Esophagus muscularis mucosa (tissue), 4 donors: ENCODE measurements at regions not wholly inside any gene's neighbourhood (a gene's known extent, or its start where the extent isn't known, plus 50 kb on each side); places are given as distances from the start of the nearest gene placed in this dataset.

Source experiments
- DNase-seq: peaks from one replicate; pipeline ENCODE4 v3.0.0-alpha.2; 2017; ENCODE audit errors: extremely low spot score
- H3K27ac ChIP-seq, 4 donors: fragments of 200-600 bp; sonication (generic); replicated peaks in 1 of 4; 1 replicate in 3 of 4; 2 replicates in 1 of 4; pipeline ENCODE4 v1.5.1; 2016 to 2019; ENCODE audit warnings: mild to moderate bottlenecking in 1 of 4
- H3K27me3 ChIP-seq, 4 donors: fragments of 200-600 bp; sonication (generic); one replicate each; pipeline versions ENCODE4 v1.5.1 to v1.6.0; 2016 to 2019
- H3K36me3 ChIP-seq, 4 donors: fragments of 200-600 bp; sonication (generic); one replicate each; pipeline ENCODE4 v1.5.1; 2016 to 2019
- H3K4me1 ChIP-seq, 4 donors: fragments of 200-600 bp; sonication (generic); one replicate each; pipeline ENCODE4 v1.5.1; 2016 to 2019
- H3K4me3 ChIP-seq, 4 donors: fragments of 200-600 bp; sonication (generic); 1 replicate in 2 of 4; 2 replicates in 2 of 4; pipeline ENCODE4 v1.5.1; 2016 to 2019; ENCODE audit warnings: mild to moderate bottlenecking in 4 of 4, moderate library complexity in 1 of 4
- H3K9me3 ChIP-seq, 4 donors: fragments of 200-600 bp; sonication (generic); 1 replicate in 3 of 4; 2 replicates in 1 of 4; pipeline ENCODE4 v1.5.1; 2016 to 2019
- EP300 ChIP-seq: sonication (generic); formaldehyde crosslinking; IDR thresholded peaks from one replicate; pipeline ENCODE4 v1.6.1; 2017; ENCODE audit warnings: antibody characterized with exemption
- POLR2A ChIP-seq: fragments of 450-650 bp; IDR thresholded peaks from one replicate; pipeline ENCODE4 v1.6.1; 2017; ENCODE audit warnings: antibody characterized with exemption, moderate library complexity, mild to moderate bottlenecking, low read depth
- POLR2AphosphoS5 ChIP-seq, 2 donors: sonication (generic); formaldehyde crosslinking; IDR thresholded peaks; one replicate each; pipeline ENCODE4 v1.6.1; 2017; ENCODE audit warnings: antibody characterized with exemption in 2 of 2
- WGBS: methylation state at CpG from one replicate; pipeline ENCODE4 v1.1.5; 2018; 5-methylcytosine and 5-hydroxymethylcytosine counted together
- intact Hi-C: fragments of 100-400 bp; cut with DNase I; formaldehyde crosslinking; loops from one replicate; pipeline ENCODE4 v1.15.1; 2023
- TF ChIP-seq, protein P1 (sequence below), 3 experiments: fragments of 200-600 bp in 2 of 3; fragments of 450-650 bp in 1 of 3; sonication (generic) in 2 of 3; IDR thresholded peaks; one replicate each; pipeline ENCODE4 v1.5.1; 2017 to 2019; ENCODE audit warnings: antibody characterized with exemption in 3 of 3, mild to moderate bottlenecking in 2 of 3, moderate library complexity in 1 of 3

GRCh38 chr6:55925292-55925691, 49.9 kb upstream of the BMP5 start:
- TF ChIP-seq POLR2A (no peak), POLR2AphosphoS5 (IDR thresholded peaks at IDR 0.05) (no peak), EP300 (no peak)
- TF ChIP-seq, protein P1, sequence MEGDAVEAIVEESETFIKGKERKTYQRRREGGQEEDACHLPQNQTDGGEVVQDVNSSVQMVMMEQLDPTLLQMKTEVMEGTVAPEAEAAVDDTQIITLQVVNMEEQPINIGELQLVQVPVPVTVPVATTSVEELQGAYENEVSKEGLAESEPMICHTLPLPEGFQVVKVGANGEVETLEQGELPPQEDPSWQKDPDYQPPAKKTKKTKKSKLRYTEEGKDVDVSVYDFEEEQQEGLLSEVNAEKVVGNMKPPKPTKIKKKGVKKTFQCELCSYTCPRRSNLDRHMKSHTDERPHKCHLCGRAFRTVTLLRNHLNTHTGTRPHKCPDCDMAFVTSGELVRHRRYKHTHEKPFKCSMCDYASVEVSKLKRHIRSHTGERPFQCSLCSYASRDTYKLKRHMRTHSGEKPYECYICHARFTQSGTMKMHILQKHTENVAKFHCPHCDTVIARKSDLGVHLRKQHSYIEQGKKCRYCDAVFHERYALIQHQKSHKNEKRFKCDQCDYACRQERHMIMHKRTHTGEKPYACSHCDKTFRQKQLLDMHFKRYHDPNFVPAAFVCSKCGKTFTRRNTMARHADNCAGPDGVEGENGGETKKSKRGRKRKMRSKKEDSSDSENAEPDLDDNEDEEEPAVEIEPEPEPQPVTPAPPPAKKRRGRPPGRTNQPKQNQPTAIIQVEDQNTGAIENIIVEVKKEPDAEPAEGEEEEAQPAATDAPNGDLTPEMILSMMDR (IDR thresholded peaks at IDR 0.05): no peak
- WGBS: 79% methylated on average over 1 of the region's 1 CpG
- Histone ChIP-seq H3K4me3 (no peak overlapping the region), H3K36me3 (no peaks in the 10 kb centered on the region), H3K27ac (no peak overlapping the region), H3K27me3 (no peaks in the 10 kb centered on the region), H3K9me3 (no peaks in the 10 kb centered on the region), H3K4me1 (no peaks in the 10 kb centered on the region)
- intact Hi-C loops: no loop called here
- no peak for DNase-seq
